ENCODE measurements at regions not wholly inside any gene's neighbourhood (a gene's known extent, or its start where the extent isn't known, plus 50 kb on each side); places are given as distances from the start of the nearest gene placed in this dataset.

- no peak for DNase-seq (ENCODE audit: low read depth in 2 of 2)
Measured at GRCh38 chr5:87877023-87877422, 391.6 kb downstream of the TMEM161B start.

- DNase-seq (ENCODE audit: low read depth in 2 of 2), result no peak
Measured at GRCh38 chr5:87876616-87877015, 392.0 kb downstream of the TMEM161B start.

- DNase-seq (ENCODE audit: low read depth in 2 of 2), result no peak
Measured at GRCh38 chr5:87872986-87873385, 395.7 kb downstream of the TMEM161B start.

GRCh38 chr5:87868792-87869191 is 399.9 kb downstream of the TMEM161B start:
- DNase-seq (ENCODE audit: low read depth in 2 of 2), result no peak

- no peak for DNase-seq (ENCODE audit: low read depth in 2 of 2)
Measured at GRCh38 chr5:87867281-87867680, 401.4 kb downstream of the TMEM161B start.

DNA sequence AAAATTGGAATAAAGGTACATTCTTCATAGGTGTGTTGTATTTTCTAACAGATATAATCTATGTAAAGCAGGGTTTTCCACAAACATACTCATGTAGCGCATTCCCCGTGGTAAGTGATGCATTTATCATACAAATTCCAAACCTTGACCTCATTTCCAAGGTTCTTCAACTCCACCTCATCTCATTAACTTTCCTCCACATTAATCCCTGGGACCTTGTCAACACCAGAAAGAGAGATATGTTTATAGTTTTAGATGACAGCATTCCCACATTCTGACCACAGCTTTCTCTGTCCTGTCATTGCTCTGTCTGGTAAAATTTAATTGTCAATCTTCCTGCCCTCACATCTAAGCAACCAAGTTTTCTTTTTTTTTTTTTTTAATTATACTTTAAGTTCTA is 415.1 kb downstream of the TMEM161B start:
- no peak for DNase-seq (ENCODE audit: low read depth in 2 of 2)

DNA sequence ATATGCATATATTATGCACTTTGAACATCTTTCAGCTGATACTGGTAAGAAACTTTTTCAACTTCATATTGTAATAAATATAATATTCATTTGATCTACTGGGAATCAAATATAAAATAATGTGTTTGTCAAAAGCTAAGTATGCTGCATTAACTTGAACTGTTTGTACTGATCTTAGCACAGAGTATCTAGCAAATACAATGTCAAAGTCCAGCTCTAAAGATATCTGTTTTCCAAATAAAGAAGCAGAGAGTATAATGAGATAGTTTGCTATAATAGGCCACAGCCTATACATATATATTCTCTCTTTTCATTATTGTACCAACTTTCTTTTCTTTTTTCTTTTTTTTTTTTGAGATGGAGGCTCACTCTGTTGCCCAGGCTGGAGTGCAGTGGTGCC is 417.0 kb downstream of the TMEM161B start:
- no peak for DNase-seq (ENCODE audit: low read depth in 2 of 2)

DNA sequence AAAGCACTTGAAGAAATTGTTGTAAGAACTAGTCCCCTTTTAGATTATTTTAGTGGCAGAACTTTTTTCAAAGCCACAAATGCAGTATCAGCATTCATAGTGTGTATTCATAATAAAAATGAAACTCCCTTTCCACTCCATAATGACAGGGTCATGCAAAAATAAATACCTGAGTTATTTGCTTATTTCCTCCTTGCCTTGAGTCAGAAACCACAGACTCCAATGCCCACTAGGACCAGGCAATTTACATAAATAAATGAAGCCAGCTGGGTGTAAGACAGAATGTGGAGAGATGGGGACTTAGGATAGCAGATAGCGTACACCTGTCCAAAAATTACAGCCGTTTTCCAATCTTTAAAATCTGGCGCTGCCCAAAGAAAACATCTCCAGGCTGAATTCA is 417.8 kb downstream of the TMEM161B start:
- no peak for DNase-seq (ENCODE audit: low read depth in 2 of 2)

- no peak for DNase-seq (ENCODE audit: low read depth in 2 of 2)
Measured at GRCh38 chr5:87845734-87846133, 422.9 kb downstream of the TMEM161B start.

DNA sequence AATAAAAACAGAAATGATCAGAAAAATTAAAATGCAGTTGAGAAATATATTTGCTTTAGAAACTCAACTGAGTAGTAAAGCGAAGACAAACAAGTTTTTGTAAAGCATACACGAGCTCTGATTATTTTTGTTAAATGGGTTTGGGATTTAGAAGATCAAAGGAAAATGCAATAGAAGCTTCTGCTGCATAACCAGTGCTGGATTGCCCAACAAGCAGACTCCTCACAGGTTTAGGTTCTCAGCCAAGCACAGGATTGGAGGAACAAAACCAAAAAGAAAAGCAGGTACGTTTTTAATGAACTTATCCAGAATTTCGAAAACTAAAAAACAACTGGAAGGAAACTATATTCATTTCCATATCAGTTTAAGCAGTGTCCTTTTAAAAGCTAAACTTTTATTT is 423.8 kb downstream of the TMEM161B start:
- DNase-seq (ENCODE audit: low read depth in 2 of 2), result no peak

DNA sequence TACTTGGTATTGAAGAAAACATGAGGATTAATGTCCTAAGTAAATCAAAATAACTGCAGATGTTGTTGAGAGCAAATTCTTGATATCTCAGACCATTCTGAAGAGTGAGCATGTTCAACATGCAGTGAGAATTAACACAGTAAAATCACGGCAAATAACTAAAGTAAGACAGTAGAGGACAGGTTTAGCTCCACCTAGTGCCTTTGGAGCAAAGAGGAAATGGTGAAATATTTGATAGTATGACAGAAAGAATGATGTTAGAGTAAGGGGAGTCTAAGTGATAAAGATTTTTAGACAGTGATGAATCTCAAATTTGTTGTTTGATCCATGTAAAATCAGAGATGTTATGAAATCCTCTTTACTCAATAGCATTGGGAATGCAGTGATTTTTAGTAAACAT is 424.2 kb downstream of the TMEM161B start:
- no peak for DNase-seq (ENCODE audit: low read depth in 2 of 2)

DNA sequence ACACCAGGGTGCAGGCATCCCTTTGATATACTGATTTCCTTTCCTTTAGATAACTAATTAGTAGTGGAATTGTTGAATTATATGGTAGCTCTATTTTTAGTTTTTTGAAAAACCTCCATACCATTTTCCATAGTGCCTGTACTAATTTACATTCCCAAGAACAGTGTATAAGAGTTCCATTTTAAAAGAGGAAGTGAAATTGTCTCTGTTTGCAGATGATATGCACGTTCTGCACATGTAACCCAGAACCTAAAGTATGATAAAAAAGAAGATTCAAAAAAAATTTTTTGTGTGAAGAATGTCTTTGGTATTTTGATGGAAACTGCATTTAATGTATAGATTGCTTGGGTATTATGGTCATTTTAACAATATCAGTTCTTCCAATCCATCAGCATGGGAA is 424.0 kb upstream of the CCNH start:
- no peak for DNase-seq (ENCODE audit: low read depth in 2 of 2)

- no peak for DNase-seq (ENCODE audit: low read depth in 2 of 2)
Measured at GRCh38 chr5:87831499-87831898, 418.8 kb upstream of the CCNH start.

GRCh38 chr5:87829217-87829551 is 416.5 kb upstream of the CCNH start:
- peak; percentile 23 to 43 for DNase-seq (ENCODE audit: low read depth in 2 of 2)

DNA sequence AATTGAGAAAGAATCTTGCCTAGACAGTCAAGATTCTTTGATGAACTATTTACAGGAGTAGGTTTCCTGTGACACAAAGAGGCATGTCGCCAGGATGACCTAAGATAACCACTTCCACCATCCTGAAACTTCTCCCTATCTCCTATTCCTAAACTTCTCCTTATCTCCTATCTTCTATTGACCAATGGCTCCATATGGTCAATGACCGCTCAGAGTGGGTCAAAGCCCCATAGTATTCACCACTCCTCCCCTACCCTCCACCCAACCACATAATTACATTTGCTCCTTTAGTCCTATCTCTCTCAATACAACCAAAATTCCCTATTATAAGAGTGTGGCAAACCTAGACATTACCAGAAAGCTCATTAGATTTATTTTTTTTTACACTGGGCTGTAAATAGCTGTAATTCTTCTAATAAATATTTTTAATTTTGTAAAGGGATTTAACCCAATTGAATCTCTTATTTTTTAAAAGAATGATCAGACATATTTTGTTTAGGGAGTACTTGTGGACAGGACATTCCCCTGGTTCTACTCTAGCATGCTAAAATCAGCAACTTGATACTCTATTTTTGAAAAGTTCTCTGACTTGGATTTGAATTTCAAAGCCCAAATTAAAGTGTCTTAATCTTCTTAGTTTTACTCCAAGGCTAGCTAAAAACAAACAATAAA is 416.0 kb upstream of the CCNH start:
- no peak for DNase-seq (ENCODE audit: low read depth in 2 of 2)

GRCh38 chr5:87827539-87827938 is 414.8 kb upstream of the CCNH start:
- no peak for DNase-seq (ENCODE audit: low read depth in 2 of 2)

DNA sequence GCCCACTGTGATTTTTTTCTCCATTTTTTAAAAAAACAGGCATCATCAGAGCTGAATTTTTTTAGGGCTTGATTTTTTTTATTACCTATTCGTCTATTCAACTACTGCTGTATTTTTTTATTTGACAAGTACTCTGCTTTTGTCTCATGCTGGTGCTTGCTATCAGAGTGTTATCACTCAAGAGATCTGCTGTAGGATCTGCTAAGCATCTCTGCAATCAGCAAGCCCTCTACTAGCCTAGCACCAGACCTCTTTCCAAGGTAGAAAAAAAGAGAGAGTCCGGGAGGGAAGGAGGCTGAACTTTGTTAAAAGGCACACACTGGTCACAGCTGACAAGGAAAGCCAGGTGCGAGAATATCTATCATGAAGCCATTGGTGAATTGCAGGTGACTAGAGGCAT is 413.8 kb upstream of the CCNH start:
- DNase-seq (ENCODE audit: low read depth in 2 of 2), result no peak

GRCh38 chr5:87825583-87825982 is 412.9 kb upstream of the CCNH start:
- DNase-seq (ENCODE audit: low read depth in 2 of 2), result no peak

DNA sequence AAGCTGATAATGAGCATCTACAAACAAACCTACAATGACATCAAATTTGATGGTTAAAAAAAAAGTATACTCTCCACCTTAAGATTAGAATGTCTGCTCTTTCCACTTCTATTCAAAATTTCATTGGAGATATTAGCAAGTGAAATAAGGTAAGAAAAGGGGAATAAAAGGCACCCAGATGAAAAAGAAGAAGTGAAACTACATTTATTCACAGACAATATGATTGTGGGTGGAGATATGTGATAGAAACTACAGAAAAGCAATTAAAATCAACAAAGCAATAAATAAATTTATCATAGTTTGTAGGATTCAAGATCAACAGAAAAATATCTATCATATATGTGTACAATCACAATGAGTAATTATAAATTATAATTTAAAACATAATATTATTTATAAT is 395.1 kb upstream of the CCNH start:
- no peak for DNase-seq (ENCODE audit: low read depth in 2 of 2)

DNA sequence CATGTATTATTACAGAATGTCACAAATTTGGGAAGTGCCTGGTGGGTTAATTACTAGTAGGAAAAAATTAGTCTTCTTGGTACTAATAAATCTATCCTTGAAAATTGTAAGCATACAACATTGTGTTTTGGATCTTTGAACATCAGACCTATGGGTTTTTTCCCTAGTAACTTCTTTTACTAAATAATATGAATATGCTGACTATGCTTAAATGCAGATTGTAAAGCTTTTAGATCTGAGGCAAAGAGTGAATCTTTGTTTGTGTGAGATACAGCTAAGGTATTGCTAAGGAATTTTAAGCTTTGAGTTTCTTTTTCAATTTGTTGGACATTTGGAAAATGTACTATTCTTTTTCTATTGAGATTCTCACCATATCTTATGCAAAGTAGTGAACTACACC is 390.6 kb upstream of the CCNH start:
- DNase-seq (ENCODE audit: low read depth in 2 of 2), result no peak

GRCh38 chr5:87791869-87792268 is 379.1 kb upstream of the CCNH start:
- no peak for DNase-seq (ENCODE audit: low read depth in 2 of 2)

DNA sequence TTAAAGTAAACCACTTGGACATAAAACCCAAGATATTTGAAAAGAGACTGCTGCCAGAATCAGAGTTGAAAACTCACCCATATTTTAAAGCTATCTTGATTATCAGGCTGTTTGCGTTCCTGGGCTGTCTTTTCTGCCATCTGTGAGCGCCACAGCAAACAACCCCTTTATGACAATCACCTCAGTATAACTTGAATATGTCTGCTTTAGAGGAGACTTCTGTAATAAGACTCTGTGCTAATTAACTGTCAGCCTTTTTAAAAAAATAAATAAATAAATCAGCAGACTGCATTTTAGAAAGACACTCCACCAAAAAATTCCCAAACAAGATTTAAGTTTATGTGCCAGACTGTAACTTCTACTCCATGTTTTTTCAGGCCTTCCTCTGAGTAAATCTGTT is 375.7 kb upstream of the CCNH start:
- DNase-seq (ENCODE audit: low read depth in 2 of 2), result no peak

DNA sequence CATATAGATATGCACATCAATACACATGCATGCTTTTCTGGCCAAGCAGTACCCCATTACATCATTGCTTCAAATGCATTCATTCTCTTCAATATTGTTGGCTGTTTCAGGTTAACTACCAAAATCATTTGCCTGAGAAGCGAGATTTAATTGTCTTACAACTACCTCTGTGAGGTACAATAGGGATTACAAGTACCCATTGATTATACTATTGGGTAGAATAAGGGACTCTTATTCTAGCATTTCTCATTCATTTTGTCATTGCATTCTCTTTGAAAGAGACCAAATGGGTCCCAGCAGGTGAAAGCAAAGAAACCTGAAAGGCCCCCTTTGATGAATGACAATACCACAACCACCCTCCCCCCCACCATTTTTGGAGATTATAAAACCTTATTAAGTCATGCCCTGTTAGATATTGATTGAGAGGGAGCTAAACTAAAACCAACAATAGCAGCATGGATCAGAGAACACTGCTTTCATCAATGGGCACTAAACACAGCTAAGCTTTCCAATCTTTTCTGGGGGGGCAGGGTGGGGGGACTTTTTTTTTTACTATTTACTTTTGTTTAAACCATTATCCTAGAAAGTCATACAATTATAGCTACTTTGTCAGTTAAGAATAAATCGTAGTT is 375.0 kb upstream of the CCNH start:
- no peak for DNase-seq (ENCODE audit: low read depth in 2 of 2)

- no peak for DNase-seq (ENCODE audit: low read depth in 2 of 2)
Measured at GRCh38 chr5:87787086-87787485, 374.4 kb upstream of the CCNH start.
